ENCODE measurements at regions not wholly inside any gene's neighbourhood (a gene's known extent, or its start where the extent isn't known, plus 50 kb on each side); places are given as distances from the start of the nearest gene placed in this dataset.

GRCh38 chr22:48238284-48238915, 1476.0 kb downstream of the TBC1D22A start:
- H3K4me3 ChIP-seq (ENCODE audit: low read depth, low read length): no peak overlapping the region
- DNase-seq (ENCODE audit: low read depth): no peak
- TF ChIP-seq CTCF (conservative IDR thresholded peaks at IDR 0.05; ENCODE audit: low read depth, low read length): no peak

- no peak for DNase-seq (ENCODE audit: low read depth)
- TF ChIP-seq CTCF (conservative IDR thresholded peaks at IDR 0.05; ENCODE audit: low read depth, low read length): no peak
- H3K4me3 ChIP-seq (ENCODE audit: low read depth, low read length): no peak overlapping the region
These were observed 1475.2 kb downstream of the TBC1D22A start for GRCh38 chr22:48237466-48238283.

- no peak overlapping the region for H3K4me3 ChIP-seq (ENCODE audit: low read depth, low read length)
- TF ChIP-seq CTCF (conservative IDR thresholded peaks at IDR 0.05; ENCODE audit: low read depth, low read length): no peak
- no peak for DNase-seq (ENCODE audit: low read depth)
These were observed 1473.8 kb downstream of the TBC1D22A start for GRCh38 chr22:48236261-48236660.

GRCh38 chr22:48235744-48236143, 1473.3 kb downstream of the TBC1D22A start:
- TF ChIP-seq CTCF (conservative IDR thresholded peaks at IDR 0.05; ENCODE audit: low read depth, low read length): no peak
- H3K4me3 ChIP-seq (ENCODE audit: low read depth, low read length): no peak overlapping the region
- no peak for DNase-seq (ENCODE audit: low read depth)

GRCh38 chr22:48234011-48234410, 1471.6 kb downstream of the TBC1D22A start:
- no peak for TF ChIP-seq CTCF (conservative IDR thresholded peaks at IDR 0.05; ENCODE audit: low read depth, low read length)
- no peak for DNase-seq (ENCODE audit: low read depth)
- no peak overlapping the region for H3K4me3 ChIP-seq (ENCODE audit: low read depth, low read length)

GRCh38 chr22:48233586-48233985, 1471.1 kb downstream of the TBC1D22A start:
- DNase-seq (ENCODE audit: low read depth): no peak

More at GRCh38 chr22:48233586-48233985, 1471.1 kb downstream of the TBC1D22A start:
- TF ChIP-seq CTCF (conservative IDR thresholded peaks at IDR 0.05; ENCODE audit: low read depth, low read length): no peak
- no peak overlapping the region for H3K4me3 ChIP-seq (ENCODE audit: low read depth, low read length)
